A673 (cell line): ENCODE measurements at regions not wholly inside any gene's neighbourhood (a gene's known extent, or its start where the extent isn't known, plus 50 kb on each side); places are given as distances from the start of the nearest gene placed in this dataset.

Experiments
- EZH2 ChIP-seq: fragments of 200-600 bp; sonication (generic); IDR thresholded peaks from 2 replicates; pipeline ENCODE4 v1.6.1; 2017; ENCODE audit warnings: borderline replicate concordance, low read depth, mild to moderate bottlenecking, mixed read lengths, antibody characterized with exemption, low read length; ENCODE audit not compliant: poor library complexity, severe bottlenecking
- TF ChIP-seq, protein P1 (sequence below): fragments of 300-800, 200-600 bp; sonication (generic); conservative IDR thresholded peaks from 2 replicates; pipeline ENCODE4 v1.5.1; 2017; ENCODE audit warnings: low read depth, mild to moderate bottlenecking, antibody characterized with exemption, low read length, moderate library complexity, mixed read lengths

DNA sequence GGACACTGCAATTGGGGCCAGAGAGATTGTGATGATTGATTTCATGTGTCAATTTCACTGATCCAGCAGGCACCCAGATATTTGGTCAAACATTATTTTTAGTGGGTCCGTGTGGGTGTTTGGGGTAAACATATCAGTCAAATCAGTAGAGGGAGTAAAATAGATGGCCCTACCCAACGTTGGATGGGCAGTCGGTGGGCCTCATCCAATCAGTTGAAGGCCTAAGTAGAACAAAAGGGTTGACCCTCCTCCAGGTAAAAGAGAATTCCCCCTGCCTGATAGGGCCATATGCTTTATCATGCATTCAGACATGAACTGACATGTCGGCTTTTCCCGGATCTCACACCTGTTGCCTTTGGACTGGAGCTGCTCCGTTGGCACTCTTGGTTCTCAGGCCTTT, 195.1 kb upstream of the CAND1 start:
- TF ChIP-seq, protein P1, sequence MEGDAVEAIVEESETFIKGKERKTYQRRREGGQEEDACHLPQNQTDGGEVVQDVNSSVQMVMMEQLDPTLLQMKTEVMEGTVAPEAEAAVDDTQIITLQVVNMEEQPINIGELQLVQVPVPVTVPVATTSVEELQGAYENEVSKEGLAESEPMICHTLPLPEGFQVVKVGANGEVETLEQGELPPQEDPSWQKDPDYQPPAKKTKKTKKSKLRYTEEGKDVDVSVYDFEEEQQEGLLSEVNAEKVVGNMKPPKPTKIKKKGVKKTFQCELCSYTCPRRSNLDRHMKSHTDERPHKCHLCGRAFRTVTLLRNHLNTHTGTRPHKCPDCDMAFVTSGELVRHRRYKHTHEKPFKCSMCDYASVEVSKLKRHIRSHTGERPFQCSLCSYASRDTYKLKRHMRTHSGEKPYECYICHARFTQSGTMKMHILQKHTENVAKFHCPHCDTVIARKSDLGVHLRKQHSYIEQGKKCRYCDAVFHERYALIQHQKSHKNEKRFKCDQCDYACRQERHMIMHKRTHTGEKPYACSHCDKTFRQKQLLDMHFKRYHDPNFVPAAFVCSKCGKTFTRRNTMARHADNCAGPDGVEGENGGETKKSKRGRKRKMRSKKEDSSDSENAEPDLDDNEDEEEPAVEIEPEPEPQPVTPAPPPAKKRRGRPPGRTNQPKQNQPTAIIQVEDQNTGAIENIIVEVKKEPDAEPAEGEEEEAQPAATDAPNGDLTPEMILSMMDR = no peak
- no peak for TF ChIP-seq EZH2
